ENCODE measurements at regions not wholly inside any gene's neighbourhood (a gene's known extent, or its start where the extent isn't known, plus 50 kb on each side); places are given as distances from the start of the nearest gene placed in this dataset.

GRCh38 chr1:239998312-239998649, 93.4 kb upstream of the FMN2 start:
- Histone ChIP-seq H3K27ac (no peak overlapping the region), H3K4me1 (replicated peaks; ENCODE audit: insufficient read depth) (no peaks in the 10 kb centered on the region), H3K9me2 (ENCODE audit: insufficient read depth) (no peaks in the 10 kb centered on the region), H3F3A (ENCODE audit: insufficient read depth, low read depth) (no peaks in the 10 kb centered on the region), H3K79me2 (ENCODE audit: low read depth) (no peaks in the 10 kb centered on the region), H3K4me3 (no peak overlapping the region), H3K27me3 (ENCODE audit: insufficient read depth, low read depth) (peaks cover 13% of the 10 kb centered on the region), H3K9me3 (ENCODE audit: insufficient read depth, low read depth) (no peaks in the 10 kb centered on the region), H2AFZ (no peak overlapping the region), H4K20me1 (ENCODE audit: insufficient read depth) (no peaks in the 10 kb centered on the region), H3K36me3 (ENCODE audit: low read depth) (no peaks in the 10 kb centered on the region), H3K4me2 (no peak overlapping the region)
- BruUV-seq (replicated peaks) = no TSS peak
- CTCF ChIA-PET = no interaction called here
- TF ChIP-seq EZH2 (IDR thresholded peaks at IDR 0.05; ENCODE audit: low read depth) (no peak), CTCF (conservative IDR thresholded peaks at IDR 0.05) (no peak)
- intact Hi-C loops (cut with micrococcal nuclease; ENCODE audit: unreplicated experiment) = no loop called here
- no peak for DNase-seq
- POLR2A ChIA-PET (ENCODE audit: unreplicated experiment) = no interaction called here

DNA sequence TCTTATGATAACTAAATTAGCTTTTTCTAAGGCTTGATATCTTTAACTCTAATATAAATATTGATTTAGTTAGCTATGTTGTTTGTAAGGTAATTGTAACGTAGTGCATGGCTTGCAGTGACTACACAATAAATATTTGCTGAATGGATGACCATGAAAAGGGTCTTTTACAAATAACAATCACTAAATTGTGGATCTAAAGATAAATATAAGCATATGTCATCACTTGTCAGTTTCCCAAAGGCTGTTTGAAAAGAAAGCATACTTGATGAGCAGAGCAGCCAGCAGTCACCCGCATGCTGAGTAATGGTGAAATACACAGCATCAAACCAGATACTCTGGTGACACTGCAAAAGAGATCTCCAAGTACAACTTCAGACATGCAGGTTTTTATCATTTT, 92.5 kb upstream of the FMN2 start:
- intact Hi-C loops (cut with micrococcal nuclease; ENCODE audit: unreplicated experiment) = no loop called here
- no peak for TF ChIP-seq EZH2 (IDR thresholded peaks at IDR 0.05; ENCODE audit: low read depth)
- Histone ChIP-seq H3K9me3 (ENCODE audit: insufficient read depth, low read depth) (no peaks in the 10 kb centered on the region), H3K4me2 (no peak overlapping the region), H4K20me1 (ENCODE audit: insufficient read depth) (no peaks in the 10 kb centered on the region), H3K27ac (no peak overlapping the region), H3K79me2 (ENCODE audit: low read depth) (no peaks in the 10 kb centered on the region), H2AFZ (no peak overlapping the region), H3K4me3 (no peak overlapping the region), H3F3A (ENCODE audit: insufficient read depth, low read depth) (no peaks in the 10 kb centered on the region), H3K36me3 (ENCODE audit: low read depth) (no peaks in the 10 kb centered on the region), H3K27me3 (ENCODE audit: insufficient read depth, low read depth) (peaks cover 10% of the 10 kb centered on the region; the same call in 1 of the 2 replicates), H3K9me2 (ENCODE audit: insufficient read depth) (no peaks in the 10 kb centered on the region), H3K4me1 (replicated peaks; ENCODE audit: insufficient read depth) (no peaks in the 10 kb centered on the region)
- ChIA-PET POLR2A (ENCODE audit: unreplicated experiment) (no interaction called here), CTCF (no interaction called here)
- DNase-seq = no peak
- BruUV-seq (replicated peaks) = no TSS peak

DNA sequence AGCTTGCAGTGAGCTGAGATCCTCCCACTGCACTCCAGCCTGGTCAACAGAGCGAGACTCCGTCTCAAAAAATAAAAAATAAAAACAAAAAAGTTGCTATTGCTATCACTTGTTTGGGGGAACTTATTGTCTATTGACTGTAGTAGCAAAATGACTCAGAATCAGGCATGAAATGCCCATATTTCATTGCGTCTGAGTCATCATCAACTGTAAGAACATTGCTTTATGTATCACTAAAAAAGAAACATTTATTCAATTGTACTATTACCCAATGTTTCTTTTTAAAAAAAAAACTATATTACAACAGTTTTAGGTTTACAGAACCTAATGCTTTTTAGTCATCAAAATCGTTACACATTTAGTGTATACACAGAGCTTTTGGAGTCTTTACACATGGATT, 91.0 kb upstream of the FMN2 start:
- DNase-seq = no peak
- POLR2A ChIA-PET (ENCODE audit: unreplicated experiment) = no interaction called here
- no TSS peak for BruUV-seq (replicated peaks)
- intact Hi-C loops (cut with micrococcal nuclease; ENCODE audit: unreplicated experiment) = no loop called here
- CTCF ChIA-PET = no interaction called here
- no peaks in the 10 kb centered on the region for H4K20me1 ChIP-seq (ENCODE audit: insufficient read depth)
- TF ChIP-seq CTCF (conservative IDR thresholded peaks at IDR 0.05) = no peak
- TF ChIP-seq EZH2 (IDR thresholded peaks at IDR 0.05; ENCODE audit: low read depth) = no peak
- no peaks in the 10 kb centered on the region for H3F3A ChIP-seq (ENCODE audit: insufficient read depth, low read depth)
- no peak overlapping the region for H2AFZ ChIP-seq
- no peaks in the 10 kb centered on the region for H3K36me3 ChIP-seq (ENCODE audit: low read depth)
- 0 out of 2 replicates have a peak, but pooled peaks cover 10% of the 10 kb centered on the region for H3K27me3 ChIP-seq (ENCODE audit: insufficient read depth, low read depth)
- no peaks in the 10 kb centered on the region for H3K9me3 ChIP-seq (ENCODE audit: insufficient read depth, low read depth)
- H3K4me3 ChIP-seq = no peak overlapping the region
- no peaks in the 10 kb centered on the region for H3K9me2 ChIP-seq (ENCODE audit: insufficient read depth)
- no peaks in the 10 kb centered on the region for H3K4me1 ChIP-seq (replicated peaks; ENCODE audit: insufficient read depth)
- H3K27ac ChIP-seq = no peak overlapping the region
- no peaks in the 10 kb centered on the region for H3K79me2 ChIP-seq (ENCODE audit: low read depth)
- no peak overlapping the region for H3K4me2 ChIP-seq

DNA sequence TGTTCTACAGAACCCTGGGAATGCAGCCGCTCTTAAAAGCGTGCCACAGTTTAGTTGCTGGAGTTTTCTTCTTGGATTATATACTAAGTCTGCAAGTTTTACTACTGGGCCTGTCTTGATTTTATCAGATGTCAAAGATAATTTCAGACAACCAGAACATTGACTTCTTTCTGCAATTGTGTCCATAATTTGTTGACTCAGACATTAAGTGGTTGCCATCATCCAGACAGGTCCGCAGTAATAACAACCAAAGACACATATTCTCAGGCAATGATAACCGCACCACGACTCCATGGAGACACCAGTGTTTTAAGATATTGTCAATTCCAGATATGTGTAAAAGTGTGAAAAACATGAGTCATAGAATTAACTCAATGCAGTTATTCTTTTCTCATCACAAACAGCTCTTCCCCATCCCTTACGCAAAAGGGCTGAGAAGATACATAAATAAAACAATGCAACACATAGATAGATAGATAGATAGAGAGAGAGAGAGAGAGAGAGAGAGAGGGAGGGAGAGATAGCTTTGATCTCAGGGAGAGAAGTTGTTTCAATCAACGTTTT, 90.4 kb upstream of the FMN2 start:
- TF ChIP-seq EZH2 (IDR thresholded peaks at IDR 0.05; ENCODE audit: low read depth) (no peak), CTCF (conservative IDR thresholded peaks at IDR 0.05) (no peak)
- no TSS peak for BruUV-seq (replicated peaks)
- no peak for DNase-seq

More for the DNA sequence above, 90.4 kb upstream of the FMN2 start:
- no peaks in the 10 kb centered on the region for H3K79me2 ChIP-seq (ENCODE audit: low read depth)
- no peaks in the 10 kb centered on the region for H3F3A ChIP-seq (ENCODE audit: insufficient read depth, low read depth)
- no peaks in the 10 kb centered on the region for H3K4me1 ChIP-seq (replicated peaks; ENCODE audit: insufficient read depth)
- H2AFZ ChIP-seq = no peak overlapping the region
- no peaks in the 10 kb centered on the region for H3K9me3 ChIP-seq (ENCODE audit: insufficient read depth, low read depth)
- H3K9me2 ChIP-seq (ENCODE audit: insufficient read depth) = no peaks in the 10 kb centered on the region
- no peak overlapping the region for H3K27ac ChIP-seq
- no peak overlapping the region for H3K4me3 ChIP-seq
- CTCF ChIA-PET = no interaction called here
- H3K4me2 ChIP-seq = no peak overlapping the region
- no peaks in the 10 kb centered on the region for H3K36me3 ChIP-seq (ENCODE audit: low read depth)
- POLR2A ChIA-PET (ENCODE audit: unreplicated experiment) = no interaction called here
- H4K20me1 ChIP-seq (ENCODE audit: insufficient read depth) = no peaks in the 10 kb centered on the region
- 0 out of 2 replicates have a peak, but pooled peaks cover 10% of the 10 kb centered on the region for H3K27me3 ChIP-seq (ENCODE audit: insufficient read depth, low read depth)
- intact Hi-C loops (cut with micrococcal nuclease; ENCODE audit: unreplicated experiment) = no loop called here

Measured in PC-9 (cell line).